GM18507 (cell line): ENCODE measurements at regions not wholly inside any gene's neighbourhood (a gene's known extent, or its start where the extent isn't known, plus 50 kb on each side); places are given as distances from the start of the nearest gene placed in this dataset.
A peak's percentile ranks its signal among the peaks of the same experiment; 100 is the strongest.

Experiments
- DNase-seq: peaks from one replicate; pipeline ENCODE4 v3.0.0; 2011; ENCODE audit warnings: low read depth; ENCODE audit not compliant: insufficient read length; ENCODE audit errors: extremely low spot score
- FAIRE-seq: peaks from 2 replicates; lab custom pipeline; 2011; peaks lifted over from hg19 to GRCh38; lab: Jason Lieb, UNC

- DNase-seq (no peak), FAIRE-seq (no peak)
Observed at GRCh38 chr11:25910086-25910485, 421.8 kb upstream of the ANO3 start.

GRCh38 chr11:25920356-25920755 lies 411.6 kb upstream of the ANO3 start:
- FAIRE-seq: no peak
- no peak for DNase-seq

DNA sequence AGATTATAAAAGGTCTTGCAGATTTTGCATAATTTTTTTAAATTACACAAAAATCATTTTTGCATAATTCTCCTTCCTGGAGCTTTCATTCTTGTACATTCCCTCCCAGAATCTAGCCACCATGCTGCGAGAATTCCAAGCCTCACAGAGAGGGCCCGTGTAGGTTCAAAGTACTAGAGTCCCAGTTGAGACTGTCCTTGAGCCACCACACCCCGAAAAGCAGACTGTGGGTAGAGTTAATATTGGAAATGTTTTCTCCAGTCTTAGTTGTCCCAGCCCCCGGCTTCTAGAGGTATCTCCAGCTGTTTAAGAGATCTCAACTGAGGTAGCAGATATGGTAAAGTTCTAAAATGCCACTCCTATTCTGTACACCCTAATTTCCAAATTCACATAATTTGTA lies 407.3 kb upstream of the ANO3 start:
- FAIRE-seq (no peak), DNase-seq (no peak)

GRCh38 chr11:25925359-25925758 lies 406.6 kb upstream of the ANO3 start:
- DNase-seq (no peak), FAIRE-seq (no peak)

DNA sequence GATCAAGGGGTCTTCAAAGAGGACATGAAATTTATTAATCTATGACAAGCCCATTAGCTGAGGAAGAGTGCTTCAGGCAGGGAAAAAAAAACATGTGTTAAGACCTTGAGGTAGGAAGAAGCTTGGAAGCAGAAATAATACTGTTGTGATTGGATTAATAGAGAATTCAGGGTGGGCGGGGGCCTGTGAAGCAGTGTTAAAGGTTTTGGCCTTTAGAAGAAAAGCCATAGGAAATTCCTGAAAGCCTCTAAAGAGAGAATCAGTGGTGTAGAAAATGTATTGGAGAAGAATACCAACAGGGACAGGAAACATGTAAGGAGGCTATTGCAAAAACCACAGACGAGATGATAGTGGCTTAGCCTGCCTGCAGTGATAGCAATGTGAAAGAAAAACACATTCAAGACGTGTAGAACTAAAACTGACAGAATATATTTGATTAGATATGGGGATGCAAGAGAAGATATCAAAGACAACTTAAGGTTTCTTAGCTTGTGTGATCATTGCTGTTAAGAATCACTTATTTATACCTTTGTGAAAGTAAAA lies 404.4 kb upstream of the ANO3 start:
- no peak for FAIRE-seq
- DNase-seq: no peak

GRCh38 chr11:25928076-25928475 lies 403.9 kb upstream of the ANO3 start:
- FAIRE-seq (no peak), DNase-seq (no peak)

GRCh38 chr11:25938952-25939351 lies 393.0 kb upstream of the ANO3 start:
- FAIRE-seq (no peak), DNase-seq (no peak)

DNA sequence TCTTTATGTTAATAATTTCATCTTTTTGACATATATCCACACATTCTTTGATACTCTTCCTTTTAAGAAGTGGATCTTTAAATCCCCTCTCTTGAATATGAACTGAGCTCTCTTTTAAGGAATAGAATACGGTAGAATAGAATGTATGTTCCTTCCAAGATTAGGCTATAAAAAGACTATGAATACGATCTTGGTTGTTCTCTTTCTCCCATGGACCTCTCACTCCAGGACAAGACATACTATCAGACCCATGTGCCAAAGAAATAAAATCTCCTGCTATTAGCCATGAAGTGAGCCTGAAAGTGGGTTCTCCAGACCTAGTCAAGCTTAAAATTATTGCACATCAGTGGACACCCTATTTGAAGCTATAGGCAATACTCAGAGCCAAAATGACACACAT lies 392.2 kb upstream of the ANO3 start:
- no peak for FAIRE-seq

GRCh38 chr11:25941353-25941752 lies 390.6 kb upstream of the ANO3 start:
- FAIRE-seq (no peak), DNase-seq (no peak)

More for the DNA sequence above, 392.2 kb upstream of the ANO3 start:
- no peak for DNase-seq

- no peak for DNase-seq
- no peak for FAIRE-seq
Observed at GRCh38 chr11:25943031-25943430, 388.9 kb upstream of the ANO3 start.

DNA sequence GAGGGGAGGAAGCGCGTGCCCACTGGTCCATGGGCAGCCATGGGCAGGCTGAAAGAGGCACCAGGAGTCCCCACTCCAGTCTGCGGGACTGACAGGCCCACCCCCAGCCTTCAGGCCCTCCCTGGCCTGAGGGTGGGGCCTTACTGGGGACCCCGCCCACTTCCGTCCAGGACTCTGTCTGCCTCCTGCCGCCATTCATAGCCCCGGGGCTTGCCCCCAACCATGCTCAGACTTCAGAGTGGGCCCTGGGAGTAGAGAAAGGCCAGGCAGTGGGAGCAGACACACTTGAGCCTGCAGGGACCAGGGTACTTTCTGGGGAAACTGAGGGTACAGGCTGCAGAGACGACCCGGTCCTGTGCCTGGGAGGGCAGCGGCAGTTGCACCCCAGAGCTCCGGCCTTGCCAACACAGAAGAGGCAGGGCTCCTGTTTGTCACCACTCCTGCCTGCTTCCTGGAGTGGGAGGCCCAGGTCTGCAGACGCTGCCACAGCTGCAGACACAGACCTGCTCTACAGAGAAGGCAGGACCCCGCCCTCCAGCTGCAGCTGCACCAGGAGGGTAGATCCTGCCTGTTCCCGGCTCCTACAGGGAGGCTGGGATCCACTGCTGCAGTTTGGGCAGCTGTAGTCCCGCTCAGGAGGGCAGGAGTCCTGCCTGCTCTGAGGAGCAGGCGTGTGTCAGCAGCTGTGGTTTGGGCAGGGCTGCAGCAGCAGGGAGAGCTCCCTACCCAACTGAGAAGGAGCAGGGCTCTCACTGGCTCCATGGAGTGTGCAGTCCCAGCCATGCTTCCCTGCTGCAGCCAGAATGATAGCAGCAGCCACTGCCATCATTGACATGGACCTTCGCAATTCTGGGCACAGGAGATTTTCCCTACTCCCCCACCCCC lies 387.9 kb upstream of the ANO3 start:
- no peak for FAIRE-seq
- DNase-seq: no peak

- no peak for FAIRE-seq
Observed at GRCh38 chr11:25949918-25950317, 382.0 kb upstream of the ANO3 start.

DNA sequence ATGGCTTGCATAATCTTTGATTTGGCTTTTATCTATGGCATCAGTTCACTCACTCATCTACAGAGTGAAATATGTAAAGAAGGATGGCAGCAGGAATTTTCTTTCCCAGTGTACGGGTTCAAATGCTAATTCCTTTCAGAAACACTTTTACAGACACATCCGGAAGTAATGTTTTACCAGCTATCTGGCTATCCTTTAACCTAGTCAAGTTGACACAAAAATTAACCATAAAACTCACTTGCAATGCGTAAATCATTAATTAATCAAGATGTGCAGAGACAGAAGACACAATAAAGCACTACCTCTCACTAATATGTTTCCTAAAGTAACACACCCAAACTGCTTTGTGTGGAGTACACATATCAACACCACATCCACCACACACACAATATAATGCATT lies 378.9 kb upstream of the ANO3 start:
- FAIRE-seq: no peak
- DNase-seq: no peak

More at GRCh38 chr11:25949918-25950317, 382.0 kb upstream of the ANO3 start:
- no peak for DNase-seq

DNA sequence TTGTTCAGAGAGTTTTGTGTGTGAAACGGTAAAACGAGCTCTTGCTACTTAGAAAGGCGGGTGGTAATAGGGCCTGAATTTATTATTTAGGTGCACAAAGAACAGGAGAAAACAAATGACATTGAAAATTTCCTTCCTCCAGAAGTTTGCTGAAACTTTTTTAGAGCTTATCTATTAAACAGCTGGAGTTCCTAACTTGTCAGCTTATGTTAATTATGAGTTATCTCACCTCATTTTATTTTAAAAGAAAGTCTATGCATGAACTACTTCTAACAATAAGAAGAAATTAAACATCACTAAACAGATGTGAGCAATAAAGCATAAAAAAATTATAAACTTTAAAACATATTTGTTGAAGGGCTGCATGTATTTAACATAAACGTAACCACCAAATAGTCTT lies 373.9 kb upstream of the ANO3 start:
- FAIRE-seq: no peak
- no peak for DNase-seq

- FAIRE-seq (no peak), DNase-seq (no peak)
Observed at GRCh38 chr11:25961539-25961938, 370.4 kb upstream of the ANO3 start.

- FAIRE-seq: no peak
- DNase-seq: no peak
Observed at GRCh38 chr11:25970726-25971508, 361.0 kb upstream of the ANO3 start.

DNA sequence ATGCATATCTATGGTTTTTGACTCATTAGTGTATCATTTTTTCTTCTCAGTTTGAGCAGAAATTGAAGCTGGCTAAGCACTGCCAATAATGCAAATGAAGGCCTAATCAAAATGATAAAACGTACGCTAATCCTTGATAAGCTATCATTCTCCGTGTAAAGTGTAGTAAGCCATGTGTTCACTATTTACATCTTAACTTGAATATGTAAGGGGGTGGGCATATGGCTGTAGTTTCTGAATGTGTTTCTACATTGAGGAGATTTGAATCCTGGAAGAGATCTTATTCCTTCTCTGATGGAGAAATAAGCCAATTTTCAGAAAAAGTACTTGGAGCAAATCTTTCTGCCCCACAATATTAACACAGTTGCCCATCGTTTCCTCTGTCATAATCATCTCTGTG lies 351.8 kb upstream of the ANO3 start:
- FAIRE-seq: no peak
- DNase-seq: no peak

- DNase-seq (no peak), FAIRE-seq (peak; percentile 80)
Observed at GRCh38 chr11:25981998-25982397, 349.9 kb upstream of the ANO3 start.

GRCh38 chr11:25983280-25983679 lies 348.6 kb upstream of the ANO3 start:
- no peak for FAIRE-seq
- DNase-seq: no peak

- DNase-seq (no peak), FAIRE-seq (no peak)
Observed at GRCh38 chr11:25988178-25988577, 343.8 kb upstream of the ANO3 start.
